OCI-LY3 (cell line): ENCODE measurements at regions not wholly inside any gene's neighbourhood (a gene's known extent, or its start where the extent isn't known, plus 50 kb on each side); places are given as distances from the start of the nearest gene placed in this dataset.

Source experiments
- EZH2phosphoT487 ChIP-seq: fragments of 200-600 bp; shearing (Covaris generic); IDR thresholded peaks from 2 replicates; pipeline ENCODE4 v1.6.1; 2018; ENCODE audit warnings: antibody characterized with exemption, mixed run types, low read depth
- TF ChIP-seq, protein P1 (sequence below): fragments of 200-600, 300-600 bp; sonication (generic); IDR thresholded peaks from 2 replicates; pipeline ENCODE4 v1.5.1; 2014; ENCODE audit warnings: antibody characterized with exemption, low read length, low read depth

- TF ChIP-seq, protein P1, sequence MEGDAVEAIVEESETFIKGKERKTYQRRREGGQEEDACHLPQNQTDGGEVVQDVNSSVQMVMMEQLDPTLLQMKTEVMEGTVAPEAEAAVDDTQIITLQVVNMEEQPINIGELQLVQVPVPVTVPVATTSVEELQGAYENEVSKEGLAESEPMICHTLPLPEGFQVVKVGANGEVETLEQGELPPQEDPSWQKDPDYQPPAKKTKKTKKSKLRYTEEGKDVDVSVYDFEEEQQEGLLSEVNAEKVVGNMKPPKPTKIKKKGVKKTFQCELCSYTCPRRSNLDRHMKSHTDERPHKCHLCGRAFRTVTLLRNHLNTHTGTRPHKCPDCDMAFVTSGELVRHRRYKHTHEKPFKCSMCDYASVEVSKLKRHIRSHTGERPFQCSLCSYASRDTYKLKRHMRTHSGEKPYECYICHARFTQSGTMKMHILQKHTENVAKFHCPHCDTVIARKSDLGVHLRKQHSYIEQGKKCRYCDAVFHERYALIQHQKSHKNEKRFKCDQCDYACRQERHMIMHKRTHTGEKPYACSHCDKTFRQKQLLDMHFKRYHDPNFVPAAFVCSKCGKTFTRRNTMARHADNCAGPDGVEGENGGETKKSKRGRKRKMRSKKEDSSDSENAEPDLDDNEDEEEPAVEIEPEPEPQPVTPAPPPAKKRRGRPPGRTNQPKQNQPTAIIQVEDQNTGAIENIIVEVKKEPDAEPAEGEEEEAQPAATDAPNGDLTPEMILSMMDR = no peak
- TF ChIP-seq EZH2phosphoT487 = no peak
Measured at GRCh38 chr3:193776626-193777358, 183.8 kb downstream of the OPA1 start.
